Ascending aorta (tissue), 2 donors: ENCODE measurements at regions not wholly inside any gene's neighbourhood (a gene's known extent, or its start where the extent isn't known, plus 50 kb on each side); places are given as distances from the start of the nearest gene placed in this dataset.

Source experiments
- DNase-seq, 2 donors: peaks; one replicate each; pipeline ENCODE4 v3.0.0-alpha.2; 2019; ENCODE audit warnings: low spot score in 2 of 2
- H3K27ac ChIP-seq, 2 donors: fragments of 200-600 bp; sonication (generic); one replicate each; pipeline ENCODE4 v1.5.1; 2016 to 2017; ENCODE audit warnings: mild to moderate bottlenecking in 1 of 2
- H3K27me3 ChIP-seq: fragments of 200-600 bp; sonication (generic); one replicate; pipeline ENCODE4 v1.5.1; 2017
- H3K36me3 ChIP-seq, 2 donors: fragments of 200-600 bp; sonication (generic); one replicate each; pipeline ENCODE4 v1.5.1; 2016
- H3K4me1 ChIP-seq, 2 donors: fragments of 200-600 bp; sonication (generic); one replicate each; pipeline ENCODE4 v1.5.1; 2016 to 2017; ENCODE audit warnings: mild to moderate bottlenecking in 1 of 2
- H3K4me3 ChIP-seq, 2 donors: fragments of 200-600 bp; sonication (generic); one replicate each; pipeline ENCODE4 v1.5.1; 2016 to 2017; ENCODE audit warnings: mild to moderate bottlenecking in 1 of 2
- H3K9me3 ChIP-seq, 2 donors: fragments of 200-600 bp; sonication (generic); one replicate each; pipeline ENCODE4 v1.5.1; 2016
- intact Hi-C: fragments of 100-400 bp; cut with DNase I; formaldehyde crosslinking; loops from one replicate; pipeline ENCODE4 v1.15.1; 2023
- TF ChIP-seq, protein P1 (sequence below), 3 experiments: fragments of 200-600 bp in 2 of 3; fragments of 450-650 bp in 1 of 3; sonication (generic) in 2 of 3; IDR thresholded peaks; one replicate each; pipeline ENCODE4 v1.5.1; 2016 to 2019; ENCODE audit warnings: antibody characterized with exemption in 3 of 3, mild to moderate bottlenecking in 1 of 3, moderate library complexity in 1 of 3

- Histone ChIP-seq H3K4me3 (no peak overlapping the region), H3K4me1 (no peaks in the 10 kb centered on the region), H3K36me3 (no peaks in the 10 kb centered on the region), H3K27ac (no peak overlapping the region), H3K9me3 (no peaks in the 10 kb centered on the region), H3K27me3 (no peaks in the 10 kb centered on the region)
- DNase-seq: no peak
- TF ChIP-seq, protein P1, sequence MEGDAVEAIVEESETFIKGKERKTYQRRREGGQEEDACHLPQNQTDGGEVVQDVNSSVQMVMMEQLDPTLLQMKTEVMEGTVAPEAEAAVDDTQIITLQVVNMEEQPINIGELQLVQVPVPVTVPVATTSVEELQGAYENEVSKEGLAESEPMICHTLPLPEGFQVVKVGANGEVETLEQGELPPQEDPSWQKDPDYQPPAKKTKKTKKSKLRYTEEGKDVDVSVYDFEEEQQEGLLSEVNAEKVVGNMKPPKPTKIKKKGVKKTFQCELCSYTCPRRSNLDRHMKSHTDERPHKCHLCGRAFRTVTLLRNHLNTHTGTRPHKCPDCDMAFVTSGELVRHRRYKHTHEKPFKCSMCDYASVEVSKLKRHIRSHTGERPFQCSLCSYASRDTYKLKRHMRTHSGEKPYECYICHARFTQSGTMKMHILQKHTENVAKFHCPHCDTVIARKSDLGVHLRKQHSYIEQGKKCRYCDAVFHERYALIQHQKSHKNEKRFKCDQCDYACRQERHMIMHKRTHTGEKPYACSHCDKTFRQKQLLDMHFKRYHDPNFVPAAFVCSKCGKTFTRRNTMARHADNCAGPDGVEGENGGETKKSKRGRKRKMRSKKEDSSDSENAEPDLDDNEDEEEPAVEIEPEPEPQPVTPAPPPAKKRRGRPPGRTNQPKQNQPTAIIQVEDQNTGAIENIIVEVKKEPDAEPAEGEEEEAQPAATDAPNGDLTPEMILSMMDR (IDR thresholded peaks at IDR 0.05): no peak
- intact Hi-C loops: no loop called here
Measured at GRCh38 chr22:47658182-47658581, 895.7 kb downstream of the TBC1D22A start.

DNA sequence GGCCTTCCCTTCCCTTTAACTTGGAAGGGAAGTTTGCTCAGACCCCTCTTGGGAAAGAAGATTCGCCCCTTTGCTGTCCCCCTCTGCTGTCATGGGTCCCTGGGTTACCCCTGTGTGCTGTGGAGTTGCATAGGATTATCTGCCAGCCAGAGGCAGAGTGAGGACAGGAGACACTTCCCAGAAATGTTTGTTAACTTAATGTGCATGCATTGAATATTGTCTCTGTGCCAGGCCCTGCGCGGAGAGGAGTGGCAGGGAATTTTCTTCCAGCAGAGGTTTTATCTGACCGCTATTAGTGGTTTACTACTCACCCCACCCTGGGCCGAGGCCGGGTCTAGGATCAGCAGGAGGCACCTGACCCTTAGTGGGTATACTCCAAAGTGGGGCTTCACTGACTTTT lies 894.8 kb downstream of the TBC1D22A start:
- Histone ChIP-seq H3K36me3 (no peaks in the 10 kb centered on the region), H3K4me1 (no peaks in the 10 kb centered on the region), H3K27ac (no peak overlapping the region), H3K27me3 (no peaks in the 10 kb centered on the region), H3K4me3 (no peak overlapping the region), H3K9me3 (no peaks in the 10 kb centered on the region)
- no peak for DNase-seq
- TF ChIP-seq, protein P1 (IDR thresholded peaks at IDR 0.05): no peak
- intact Hi-C loops: no loop called here

GRCh38 chr22:47656806-47657205 lies 894.4 kb downstream of the TBC1D22A start:
- no peak for DNase-seq
- intact Hi-C loops: no loop called here
- TF ChIP-seq, protein P1 (IDR thresholded peaks at IDR 0.05): no peak
- H3K4me1 ChIP-seq: no peaks in the 10 kb centered on the region
- H3K9me3 ChIP-seq: no peaks in the 10 kb centered on the region
- H3K27ac ChIP-seq: no peak overlapping the region
- H3K36me3 ChIP-seq: no peaks in the 10 kb centered on the region
- H3K27me3 ChIP-seq: no peaks in the 10 kb centered on the region
- no peak overlapping the region for H3K4me3 ChIP-seq

- TF ChIP-seq, protein P1 (IDR thresholded peaks at IDR 0.05): no peak
- no peaks in the 10 kb centered on the region for H3K27me3 ChIP-seq
- intact Hi-C loops: no loop called here
Measured at GRCh38 chr22:47655930-47656329, 893.5 kb downstream of the TBC1D22A start.

GRCh38 chr22:47654922-47655491 lies 892.6 kb downstream of the TBC1D22A start:
- Histone ChIP-seq H3K9me3 (no peaks in the 10 kb centered on the region), H3K4me1 (no peaks in the 10 kb centered on the region), H3K27me3 (no peaks in the 10 kb centered on the region), H3K4me3 (no peak overlapping the region), H3K36me3 (no peaks in the 10 kb centered on the region), H3K27ac (no peak overlapping the region)
- TF ChIP-seq, protein P1 (IDR thresholded peaks at IDR 0.05): no peak
- no peak for DNase-seq
- intact Hi-C loops: no loop called here

More at GRCh38 chr22:47655930-47656329, 893.5 kb downstream of the TBC1D22A start:
- H3K27ac ChIP-seq: no peak overlapping the region
- no peak overlapping the region for H3K4me3 ChIP-seq
- no peaks in the 10 kb centered on the region for H3K4me1 ChIP-seq
- H3K9me3 ChIP-seq: no peaks in the 10 kb centered on the region
- no peak for DNase-seq
- H3K36me3 ChIP-seq: no peaks in the 10 kb centered on the region

DNA sequence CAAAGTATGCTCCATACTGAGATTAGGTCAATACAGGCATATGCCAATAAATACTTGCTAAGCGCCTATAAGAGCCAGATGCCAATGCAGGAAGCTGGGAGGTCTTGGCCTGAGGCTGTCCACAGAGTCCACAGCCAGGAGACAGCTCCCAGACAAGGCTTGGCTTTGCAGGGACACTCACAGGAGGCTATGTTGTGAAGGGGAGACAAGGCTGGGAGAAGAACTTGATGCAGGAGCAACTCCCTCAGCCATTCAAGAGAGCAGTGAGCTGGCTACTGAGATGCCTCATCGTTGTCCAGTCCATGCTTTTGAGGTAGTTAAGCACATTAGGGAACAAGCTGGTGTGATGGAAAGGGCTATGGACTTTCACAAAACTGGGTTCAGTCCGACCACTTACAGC lies 891.5 kb downstream of the TBC1D22A start:
- H3K4me1 ChIP-seq: no peaks in the 10 kb centered on the region
- no peak for DNase-seq
- TF ChIP-seq, protein P1 (IDR thresholded peaks at IDR 0.05): no peak
- H3K27me3 ChIP-seq: no peaks in the 10 kb centered on the region
- H3K4me3 ChIP-seq: no peak overlapping the region
- no peaks in the 10 kb centered on the region for H3K36me3 ChIP-seq
- no peak overlapping the region for H3K27ac ChIP-seq
- H3K9me3 ChIP-seq: no peaks in the 10 kb centered on the region
- intact Hi-C loops: no loop called here
